Endothelial cell (in vitro differentiated cells): ENCODE measurements at regions not wholly inside any gene's neighbourhood (a gene's known extent, or its start where the extent isn't known, plus 50 kb on each side); places are given as distances from the start of the nearest gene placed in this dataset.
"Not testable (repeated sequence)": the region's sequence is repeated elsewhere in the genome, so short reads cannot be mapped to it uniquely, and the experiment has no call there.

ENCODE experiments used
- DNase-seq: peaks from one replicate; pipeline ENCODE4 v3.0.0; 2021; ENCODE audit warnings: low spot score
- H3K27ac Mint-ChIP-seq: one replicate; pipeline ENCODE4 v1.8.0; 2021; ENCODE audit warnings: mixed read lengths, inconsistent platforms; ENCODE audit not compliant: unreplicated experiment
- H3K27me3 Mint-ChIP-seq: one replicate; pipeline ENCODE4 v1.8.0; 2021; ENCODE audit warnings: mild to moderate bottlenecking, moderate library complexity, mixed read lengths, inconsistent platforms; ENCODE audit not compliant: unreplicated experiment
- H3K36me3 Mint-ChIP-seq: one replicate; pipeline ENCODE4 v1.8.0; 2021; ENCODE audit warnings: mild to moderate bottlenecking, low read depth, mixed read lengths, inconsistent platforms; ENCODE audit not compliant: unreplicated experiment
- H3K4me1 Mint-ChIP-seq: one replicate; pipeline ENCODE4 v1.8.0; 2021; ENCODE audit warnings: mild to moderate bottlenecking, mixed read lengths, inconsistent platforms; ENCODE audit not compliant: unreplicated experiment
- H3K4me3 Mint-ChIP-seq: one replicate; pipeline ENCODE4 v1.8.0; 2021; ENCODE audit warnings: mild to moderate bottlenecking, mixed read lengths, inconsistent platforms; ENCODE audit not compliant: unreplicated experiment
- H3K9me3 Mint-ChIP-seq: one replicate; pipeline ENCODE4 v1.8.0; 2021; ENCODE audit warnings: mixed read lengths, inconsistent platforms; ENCODE audit not compliant: unreplicated experiment
- CTCF ChIP-seq: fragments of 200-600 bp; sonication (generic); IDR thresholded peaks from one replicate; pipeline ENCODE4 v1.5.0; 2021; ENCODE audit warnings: antibody characterized with exemption; ENCODE audit not compliant: unreplicated experiment

GRCh38 chr2:84169871-84170270, 289.2 kb downstream of the SUCLG1 start:
- Mint-ChIP-seq H3K9me3 (no peaks in the 10 kb centered on the region), H3K4me3 (no peak overlapping the region), H3K27me3 (no peaks in the 10 kb centered on the region), H3K27ac (no peak overlapping the region), H3K4me1 (no peaks in the 10 kb centered on the region), H3K36me3 (no peaks in the 10 kb centered on the region)
- no peak for DNase-seq
- no peak for TF ChIP-seq CTCF

- not testable (repeated sequence) for H3K27ac Mint-ChIP-seq, DNase-seq
Observed at GRCh38 chr2:84168552-84168951, 290.5 kb downstream of the SUCLG1 start.

GRCh38 chr2:84165256-84165655, 293.8 kb downstream of the SUCLG1 start:
- no peaks in the 10 kb centered on the region for H3K27me3 Mint-ChIP-seq
- DNase-seq = no peak
- H3K36me3 Mint-ChIP-seq = no peaks in the 10 kb centered on the region
- no peak for TF ChIP-seq CTCF
- no peak overlapping the region for H3K4me3 Mint-ChIP-seq
- H3K9me3 Mint-ChIP-seq = no peaks in the 10 kb centered on the region
- no peak overlapping the region for H3K27ac Mint-ChIP-seq
- H3K4me1 Mint-ChIP-seq = no peaks in the 10 kb centered on the region

More at GRCh38 chr2:84168552-84168951, 290.5 kb downstream of the SUCLG1 start:
- not testable (repeated sequence) for H3K4me3 Mint-ChIP-seq, H3K4me1 Mint-ChIP-seq, H3K36me3 Mint-ChIP-seq, H3K27me3 Mint-ChIP-seq, H3K9me3 Mint-ChIP-seq

- TF ChIP-seq CTCF = no peak
- H3K9me3 Mint-ChIP-seq = no peaks in the 10 kb centered on the region
- peaks cover 2% of the 10 kb centered on the region for H3K27me3 Mint-ChIP-seq
- H3K36me3 Mint-ChIP-seq = no peaks in the 10 kb centered on the region
- no peak overlapping the region for H3K27ac Mint-ChIP-seq
- H3K4me1 Mint-ChIP-seq = no peaks in the 10 kb centered on the region
- no peak for DNase-seq
- no peak overlapping the region for H3K4me3 Mint-ChIP-seq
Observed at GRCh38 chr2:84160453-84160852, 298.6 kb downstream of the SUCLG1 start.

GRCh38 chr2:84158605-84159004, 300.5 kb downstream of the SUCLG1 start:
- Mint-ChIP-seq H3K4me3 (no peak overlapping the region), H3K27ac (no peak overlapping the region), H3K36me3 (no peaks in the 10 kb centered on the region), H3K4me1 (no peaks in the 10 kb centered on the region), H3K27me3 (peaks cover 2% of the 10 kb centered on the region), H3K9me3 (no peaks in the 10 kb centered on the region)
- no peak for DNase-seq
- TF ChIP-seq CTCF = no peak

GRCh38 chr2:84152462-84152861, 306.6 kb downstream of the SUCLG1 start:
- H3K4me3 Mint-ChIP-seq = no peak overlapping the region
- H3K9me3 Mint-ChIP-seq = no peaks in the 10 kb centered on the region
- no peaks in the 10 kb centered on the region for H3K36me3 Mint-ChIP-seq
- no peak overlapping the region for H3K27ac Mint-ChIP-seq
- no peak for DNase-seq
- no peak for TF ChIP-seq CTCF
- H3K27me3 Mint-ChIP-seq = no peaks in the 10 kb centered on the region
- H3K4me1 Mint-ChIP-seq = no peaks in the 10 kb centered on the region
